ENCODE measurements at regions not wholly inside any gene's neighbourhood (a gene's known extent, or its start where the extent isn't known, plus 50 kb on each side); places are given as distances from the start of the nearest gene placed in this dataset.
"Not testable (repeated sequence)": the region's sequence is repeated elsewhere in the genome, so short reads cannot be mapped to it uniquely, and the experiment has no call there.

- in situ Hi-C loops (cut with MboI; ENCODE audit: low pct_unique_long_range_greater_than_20kb, low sequenced_read_pairs, unreplicated experiment) = no loop called here
- DNase-seq (ENCODE audit: low spot score) = no peak
- no peak for TF ChIP-seq CTCF (IDR thresholded peaks at IDR 0.05; ENCODE audit: extremely low read depth, insufficient read depth, missing control alignments)
Measured at GRCh38 chr18:70535041-70535440, 246.2 kb downstream of the SOCS6 start.

GRCh38 chr18:70525322-70525721, 236.5 kb downstream of the SOCS6 start:
- in situ Hi-C loops (cut with MboI; ENCODE audit: low pct_unique_long_range_greater_than_20kb, low sequenced_read_pairs, unreplicated experiment); DNase-seq (ENCODE audit: low spot score): not testable (repeated sequence)

GRCh38 chr18:70523792-70524182, 234.9 kb downstream of the SOCS6 start:
- DNase-seq (ENCODE audit: low spot score) = no peak
- in situ Hi-C loops (cut with MboI; ENCODE audit: low pct_unique_long_range_greater_than_20kb, low sequenced_read_pairs, unreplicated experiment) = no loop called here
- TF ChIP-seq CTCF (IDR thresholded peaks at IDR 0.05; ENCODE audit: extremely low read depth, insufficient read depth, missing control alignments) = no peak

- DNase-seq (ENCODE audit: low spot score) = no peak
- in situ Hi-C loops (cut with MboI; ENCODE audit: low pct_unique_long_range_greater_than_20kb, low sequenced_read_pairs, unreplicated experiment) = no loop called here
- no peak for TF ChIP-seq CTCF (IDR thresholded peaks at IDR 0.05; ENCODE audit: extremely low read depth, insufficient read depth, missing control alignments)
Measured at GRCh38 chr18:70523035-70523791, 234.4 kb downstream of the SOCS6 start.

- no peak for TF ChIP-seq CTCF (IDR thresholded peaks at IDR 0.05; ENCODE audit: extremely low read depth, insufficient read depth, missing control alignments)
- in situ Hi-C loops (cut with MboI; ENCODE audit: low pct_unique_long_range_greater_than_20kb, low sequenced_read_pairs, unreplicated experiment) = no loop called here
- DNase-seq (ENCODE audit: low spot score) = no peak
Measured at GRCh38 chr18:70522183-70522680, 233.4 kb downstream of the SOCS6 start.

- no peak for TF ChIP-seq CTCF (IDR thresholded peaks at IDR 0.05; ENCODE audit: extremely low read depth, insufficient read depth, missing control alignments)
- no peak for DNase-seq (ENCODE audit: low spot score)
- in situ Hi-C loops (cut with MboI; ENCODE audit: low pct_unique_long_range_greater_than_20kb, low sequenced_read_pairs, unreplicated experiment) = no loop called here
Measured at GRCh38 chr18:70520867-70521266, 232.0 kb downstream of the SOCS6 start.

GRCh38 chr18:70513502-70514171, 224.8 kb downstream of the SOCS6 start:
- in situ Hi-C loops (cut with MboI; ENCODE audit: low pct_unique_long_range_greater_than_20kb, low sequenced_read_pairs, unreplicated experiment) = no loop called here
- no peak for TF ChIP-seq CTCF (IDR thresholded peaks at IDR 0.05; ENCODE audit: extremely low read depth, insufficient read depth, missing control alignments)
- no peak for DNase-seq (ENCODE audit: low spot score)
